ENCODE measurements at regions not wholly inside any gene's neighbourhood (a gene's known extent, or its start where the extent isn't known, plus 50 kb on each side); places are given as distances from the start of the nearest gene placed in this dataset.

- H3K36me3 ChIP-seq (ENCODE audit: control insufficient read depth, insufficient read depth, low read length) = no peaks in the 10 kb centered on the region
- DNase-seq (ENCODE audit: low read depth) (peak; percentile 53), FAIRE-seq (no peak)
- no peak overlapping the region for H3K4me3 ChIP-seq (ENCODE audit: low read depth, low read length)
- H3K27me3 ChIP-seq (ENCODE audit: control insufficient read depth, insufficient read depth, low read length) = no peaks in the 10 kb centered on the region
- no peak for TF ChIP-seq CTCF (IDR thresholded peaks at IDR 0.05; ENCODE audit: insufficient read depth, low read length, severe bottlenecking)
These were observed 297.1 kb downstream of the TMX3 start for GRCh38 chr18:68417826-68418225.

GRCh38 chr18:68417166-68417799 lies 297.6 kb downstream of the TMX3 start:
- Histone ChIP-seq H3K4me3 (ENCODE audit: low read depth, low read length) (no peak overlapping the region), H3K36me3 (ENCODE audit: control insufficient read depth, insufficient read depth, low read length) (no peaks in the 10 kb centered on the region), H3K27me3 (ENCODE audit: control insufficient read depth, insufficient read depth, low read length) (no peaks in the 10 kb centered on the region)
- DNase-seq (ENCODE audit: low read depth) = no peak
- no peak for TF ChIP-seq CTCF (IDR thresholded peaks at IDR 0.05; ENCODE audit: insufficient read depth, low read length, severe bottlenecking)
- no peak for FAIRE-seq

- Histone ChIP-seq H3K27me3 (ENCODE audit: control insufficient read depth, insufficient read depth, low read length) (no peaks in the 10 kb centered on the region), H3K36me3 (ENCODE audit: control insufficient read depth, insufficient read depth, low read length) (no peaks in the 10 kb centered on the region), H3K4me3 (ENCODE audit: low read depth, low read length) (no peak overlapping the region)
- TF ChIP-seq CTCF (IDR thresholded peaks at IDR 0.05; ENCODE audit: insufficient read depth, low read length, severe bottlenecking) = no peak
- no peak for DNase-seq (ENCODE audit: low read depth)
- FAIRE-seq = no peak
These were observed 300.5 kb downstream of the TMX3 start for GRCh38 chr18:68414407-68414806.

GRCh38 chr18:68409576-68409975 lies 305.3 kb downstream of the TMX3 start:
- no peaks in the 10 kb centered on the region for H3K27me3 ChIP-seq (ENCODE audit: control insufficient read depth, insufficient read depth, low read length)
- no peak for TF ChIP-seq CTCF (IDR thresholded peaks at IDR 0.05; ENCODE audit: insufficient read depth, low read length, severe bottlenecking)

GRCh38 chr18:68406761-68407160 lies 308.1 kb downstream of the TMX3 start:
- no peak for TF ChIP-seq CTCF (IDR thresholded peaks at IDR 0.05; ENCODE audit: insufficient read depth, low read length, severe bottlenecking)
- H3K27me3 ChIP-seq (ENCODE audit: control insufficient read depth, insufficient read depth, low read length) = no peaks in the 10 kb centered on the region
- FAIRE-seq (no peak), DNase-seq (ENCODE audit: low read depth) (no peak)
- H3K36me3 ChIP-seq (ENCODE audit: control insufficient read depth, insufficient read depth, low read length) = no peaks in the 10 kb centered on the region
- no peak overlapping the region for H3K4me3 ChIP-seq (ENCODE audit: low read depth, low read length)

More at GRCh38 chr18:68409576-68409975, 305.3 kb downstream of the TMX3 start:
- Histone ChIP-seq H3K36me3 (ENCODE audit: control insufficient read depth, insufficient read depth, low read length) (no peaks in the 10 kb centered on the region), H3K4me3 (ENCODE audit: low read depth, low read length) (no peak overlapping the region)
- FAIRE-seq (no peak), DNase-seq (ENCODE audit: low read depth) (peak; percentile 38)

- FAIRE-seq (no peak), DNase-seq (ENCODE audit: low read depth) (peak; percentile 14)
- Histone ChIP-seq H3K4me3 (ENCODE audit: low read depth, low read length) (no peak overlapping the region), H3K27me3 (ENCODE audit: control insufficient read depth, insufficient read depth, low read length) (no peaks in the 10 kb centered on the region), H3K36me3 (ENCODE audit: control insufficient read depth, insufficient read depth, low read length) (no peaks in the 10 kb centered on the region)
- no peak for TF ChIP-seq CTCF (IDR thresholded peaks at IDR 0.05; ENCODE audit: insufficient read depth, low read length, severe bottlenecking)
These were observed 312.1 kb downstream of the TMX3 start for GRCh38 chr18:68402784-68403183.
